Neural cell (in vitro differentiated cells): ENCODE measurements at regions not wholly inside any gene's neighbourhood (a gene's known extent, or its start where the extent isn't known, plus 50 kb on each side); places are given as distances from the start of the nearest gene placed in this dataset.

Experiments used
- EP300 ChIP-seq: fragments of 450-650 bp; conservative IDR thresholded peaks from 2 replicates; pipeline ENCODE4 v1.6.1; 2014; ENCODE audit warnings: antibody characterized with exemption, mild to moderate bottlenecking, moderate library complexity; ENCODE audit not compliant: poor library complexity, severe bottlenecking
- EZH2 ChIP-seq: fragments of 200-600, 300-800 bp; shearing (Covaris generic), sonication (generic); IDR thresholded peaks from 2 replicates; pipeline ENCODE4 v1.6.1; 2014; ENCODE audit warnings: antibody characterized with exemption, low read length, borderline replicate concordance, mild to moderate bottlenecking; ENCODE audit not compliant: insufficient read depth, poor library complexity, severe bottlenecking
- MXI1 ChIP-seq: fragments of 450-650 bp; conservative IDR thresholded peaks from 2 replicates; pipeline ENCODE4 v1.6.1; 2014; ENCODE audit warnings: antibody characterized with exemption, mild to moderate bottlenecking; ENCODE audit not compliant: poor library complexity, severe bottlenecking
- POLR2AphosphoS5 ChIP-seq: IDR thresholded peaks from 2 replicates; pipeline ENCODE4 v1.6.1; 2012
- RAD21 ChIP-seq: fragments of 450-650 bp; conservative IDR thresholded peaks from 2 replicates; pipeline ENCODE4 v1.6.1; 2014; ENCODE audit warnings: antibody characterized with exemption, mild to moderate bottlenecking, moderate library complexity
- REST ChIP-seq: IDR thresholded peaks from 2 replicates; pipeline ENCODE4 v1.6.1; 2012; ENCODE audit warnings: borderline replicate concordance
- SMC3 ChIP-seq: fragments of 450-650 bp; conservative IDR thresholded peaks from 2 replicates; pipeline ENCODE4 v1.6.1; 2014; ENCODE audit warnings: antibody characterized with exemption, mild to moderate bottlenecking, moderate library complexity; ENCODE audit not compliant: poor library complexity
- TAF1 ChIP-seq: IDR thresholded peaks from 2 replicates; pipeline ENCODE4 v1.6.1; 2012; ENCODE audit warnings: low read depth
- TF ChIP-seq, protein P1 (sequence below): fragments of 450-650 bp; IDR thresholded peaks from 2 replicates; pipeline ENCODE4 v1.5.1; 2014; ENCODE audit warnings: antibody characterized with exemption, mild to moderate bottlenecking, moderate library complexity; ENCODE audit not compliant: poor library complexity, severe bottlenecking

GRCh38 chr21:20187028-20187427 lies 811.2 kb upstream of the NCAM2 start:
- no peak for TF ChIP-seq REST
- TF ChIP-seq, protein P1, sequence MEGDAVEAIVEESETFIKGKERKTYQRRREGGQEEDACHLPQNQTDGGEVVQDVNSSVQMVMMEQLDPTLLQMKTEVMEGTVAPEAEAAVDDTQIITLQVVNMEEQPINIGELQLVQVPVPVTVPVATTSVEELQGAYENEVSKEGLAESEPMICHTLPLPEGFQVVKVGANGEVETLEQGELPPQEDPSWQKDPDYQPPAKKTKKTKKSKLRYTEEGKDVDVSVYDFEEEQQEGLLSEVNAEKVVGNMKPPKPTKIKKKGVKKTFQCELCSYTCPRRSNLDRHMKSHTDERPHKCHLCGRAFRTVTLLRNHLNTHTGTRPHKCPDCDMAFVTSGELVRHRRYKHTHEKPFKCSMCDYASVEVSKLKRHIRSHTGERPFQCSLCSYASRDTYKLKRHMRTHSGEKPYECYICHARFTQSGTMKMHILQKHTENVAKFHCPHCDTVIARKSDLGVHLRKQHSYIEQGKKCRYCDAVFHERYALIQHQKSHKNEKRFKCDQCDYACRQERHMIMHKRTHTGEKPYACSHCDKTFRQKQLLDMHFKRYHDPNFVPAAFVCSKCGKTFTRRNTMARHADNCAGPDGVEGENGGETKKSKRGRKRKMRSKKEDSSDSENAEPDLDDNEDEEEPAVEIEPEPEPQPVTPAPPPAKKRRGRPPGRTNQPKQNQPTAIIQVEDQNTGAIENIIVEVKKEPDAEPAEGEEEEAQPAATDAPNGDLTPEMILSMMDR: no peak
- no peak for TF ChIP-seq POLR2AphosphoS5
- no peak for TF ChIP-seq TAF1
- TF ChIP-seq EP300: no peak
- no peak for TF ChIP-seq MXI1
- TF ChIP-seq EZH2: no peak
- no peak for TF ChIP-seq SMC3
- no peak for TF ChIP-seq RAD21
